ENCODE measurements at regions not wholly inside any gene's neighbourhood (a gene's known extent, or its start where the extent isn't known, plus 50 kb on each side); places are given as distances from the start of the nearest gene placed in this dataset.

GRCh38 chr4:125070861-125071260 lies 243.9 kb upstream of the FAT4 start:
- Histone ChIP-seq H3K4me3 (ENCODE audit: low read depth, low read length) (no peak overlapping the region), H3K27me3 (no peaks in the 10 kb centered on the region), H3K9me3 (no peaks in the 10 kb centered on the region), H3K36me3 (no peaks in the 10 kb centered on the region), H3K4me1 (no peaks in the 10 kb centered on the region)
- TF ChIP-seq, protein P1, sequence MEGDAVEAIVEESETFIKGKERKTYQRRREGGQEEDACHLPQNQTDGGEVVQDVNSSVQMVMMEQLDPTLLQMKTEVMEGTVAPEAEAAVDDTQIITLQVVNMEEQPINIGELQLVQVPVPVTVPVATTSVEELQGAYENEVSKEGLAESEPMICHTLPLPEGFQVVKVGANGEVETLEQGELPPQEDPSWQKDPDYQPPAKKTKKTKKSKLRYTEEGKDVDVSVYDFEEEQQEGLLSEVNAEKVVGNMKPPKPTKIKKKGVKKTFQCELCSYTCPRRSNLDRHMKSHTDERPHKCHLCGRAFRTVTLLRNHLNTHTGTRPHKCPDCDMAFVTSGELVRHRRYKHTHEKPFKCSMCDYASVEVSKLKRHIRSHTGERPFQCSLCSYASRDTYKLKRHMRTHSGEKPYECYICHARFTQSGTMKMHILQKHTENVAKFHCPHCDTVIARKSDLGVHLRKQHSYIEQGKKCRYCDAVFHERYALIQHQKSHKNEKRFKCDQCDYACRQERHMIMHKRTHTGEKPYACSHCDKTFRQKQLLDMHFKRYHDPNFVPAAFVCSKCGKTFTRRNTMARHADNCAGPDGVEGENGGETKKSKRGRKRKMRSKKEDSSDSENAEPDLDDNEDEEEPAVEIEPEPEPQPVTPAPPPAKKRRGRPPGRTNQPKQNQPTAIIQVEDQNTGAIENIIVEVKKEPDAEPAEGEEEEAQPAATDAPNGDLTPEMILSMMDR (IDR thresholded peaks at IDR 0.05; ENCODE audit: low read depth, low read length): no peak
- no peak for DNase-seq

DNA sequence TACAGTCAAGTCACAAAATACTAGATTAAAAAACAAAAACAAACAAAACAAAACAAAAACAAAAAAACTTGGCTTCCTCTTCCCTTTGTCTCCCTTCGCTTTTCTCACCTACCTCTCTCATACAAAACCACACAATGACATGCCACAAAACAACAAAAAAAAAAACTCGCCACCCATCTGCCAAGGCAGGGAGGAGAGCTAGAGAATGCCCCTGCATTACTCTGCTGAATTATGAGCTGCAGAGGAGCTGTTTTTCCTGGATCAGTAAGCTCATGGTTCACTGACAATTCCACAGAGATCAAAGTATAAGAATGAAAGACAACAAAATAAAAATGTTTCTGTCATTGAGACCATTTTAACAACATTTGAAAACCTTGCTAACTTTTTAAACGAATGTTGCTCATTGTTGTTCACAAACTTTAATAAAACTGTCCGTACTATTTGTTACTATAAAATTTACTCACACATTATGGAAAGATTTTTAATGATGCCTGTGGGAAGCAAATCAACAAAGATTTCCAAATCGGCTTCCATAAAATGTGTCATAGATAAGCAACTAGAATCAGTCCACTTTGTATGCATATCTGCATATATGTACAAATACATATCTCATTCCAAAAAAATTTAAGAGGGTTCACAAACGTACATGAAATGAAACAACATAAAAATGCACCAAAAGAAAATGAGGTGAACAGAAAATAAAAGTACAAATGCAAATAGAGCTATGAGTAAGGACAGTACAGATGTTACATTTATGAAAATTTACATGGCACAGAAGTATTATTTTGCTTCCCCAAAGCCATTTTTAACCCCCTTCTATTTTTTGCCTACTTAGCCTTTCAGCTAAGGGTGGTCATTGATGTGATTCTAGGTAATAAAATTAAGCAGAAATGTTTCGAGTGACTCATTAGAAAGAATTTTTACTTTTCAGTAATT lies 252.4 kb upstream of the FAT4 start:
- DNase-seq: no peak
- Histone ChIP-seq H3K36me3 (no peaks in the 10 kb centered on the region), H3K4me1 (no peaks in the 10 kb centered on the region; the same call in 1 of the 2 replicates), H3K27me3 (no peaks in the 10 kb centered on the region), H3K9me3 (no peaks in the 10 kb centered on the region), H3K4me3 (ENCODE audit: low read depth, low read length) (no peak overlapping the region)
- TF ChIP-seq, protein P1 (IDR thresholded peaks at IDR 0.05; ENCODE audit: low read depth, low read length): no peak

GRCh38 chr4:125060376-125060775 lies 254.4 kb upstream of the FAT4 start:
- Histone ChIP-seq H3K4me3 (ENCODE audit: low read depth, low read length) (no peak overlapping the region), H3K9me3 (no peaks in the 10 kb centered on the region), H3K4me1 (no peaks in the 10 kb centered on the region; the same call in 1 of the 2 replicates), H3K36me3 (no peaks in the 10 kb centered on the region), H3K27me3 (no peaks in the 10 kb centered on the region)
- DNase-seq: no peak
- TF ChIP-seq, protein P1 (IDR thresholded peaks at IDR 0.05; ENCODE audit: low read depth, low read length): no peak

GRCh38 chr4:125049711-125050110 lies 265.0 kb upstream of the FAT4 start:
- Histone ChIP-seq H3K9me3 (no peaks in the 10 kb centered on the region), H3K36me3 (no peaks in the 10 kb centered on the region), H3K27me3 (no peaks in the 10 kb centered on the region), H3K4me1 (no peaks in the 10 kb centered on the region), H3K4me3 (ENCODE audit: low read depth, low read length) (no peak overlapping the region)
- DNase-seq: no peak
- TF ChIP-seq, protein P1 (IDR thresholded peaks at IDR 0.05; ENCODE audit: low read depth, low read length): no peak

- TF ChIP-seq, protein P1 (IDR thresholded peaks at IDR 0.05; ENCODE audit: low read depth, low read length): no peak
- no peak for DNase-seq
- H3K36me3 ChIP-seq: no peaks in the 10 kb centered on the region
- no peaks in the 10 kb centered on the region for H3K27me3 ChIP-seq
- no peaks in the 10 kb centered on the region for H3K4me1 ChIP-seq
- no peak overlapping the region for H3K4me3 ChIP-seq (ENCODE audit: low read depth, low read length)
- H3K9me3 ChIP-seq: no peaks in the 10 kb centered on the region
Observed at GRCh38 chr4:125045311-125045710, 269.4 kb upstream of the FAT4 start.

DNA sequence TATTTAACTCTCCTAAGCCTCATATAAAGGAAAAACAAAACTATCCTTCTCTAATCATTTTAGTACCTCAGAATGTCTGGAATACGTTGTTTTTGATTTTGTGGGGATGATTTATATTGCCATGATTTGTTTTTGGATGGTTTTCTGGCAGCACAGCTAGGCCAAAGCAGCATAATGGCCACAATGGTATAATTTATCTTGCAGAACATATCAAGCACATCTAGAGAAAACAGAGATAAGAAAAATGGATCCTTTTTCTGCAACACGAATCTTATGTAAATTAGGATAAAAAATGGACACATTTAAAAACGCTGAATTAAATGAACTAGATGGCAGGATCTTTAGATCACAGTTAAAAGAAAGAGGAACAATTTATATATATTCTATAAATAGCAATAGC lies 269.9 kb upstream of the FAT4 start:
- no peaks in the 10 kb centered on the region for H3K9me3 ChIP-seq
- H3K4me1 ChIP-seq: no peaks in the 10 kb centered on the region
- no peaks in the 10 kb centered on the region for H3K27me3 ChIP-seq
- no peak for DNase-seq
- H3K4me3 ChIP-seq (ENCODE audit: low read depth, low read length): no peak overlapping the region
- TF ChIP-seq, protein P1 (IDR thresholded peaks at IDR 0.05; ENCODE audit: low read depth, low read length): no peak
- H3K36me3 ChIP-seq: no peaks in the 10 kb centered on the region

All from BE2C (cell line).